Chondrocyte (in vitro differentiated cells): ENCODE measurements at regions not wholly inside any gene's neighbourhood (a gene's known extent, or its start where the extent isn't known, plus 50 kb on each side); places are given as distances from the start of the nearest gene placed in this dataset.

Experiments
- DNase-seq: peaks from one replicate; pipeline ENCODE4 v3.0.0; 2021; ENCODE audit warnings: mixed read lengths, low spot score
- H3K27ac Mint-ChIP-seq: one replicate; pipeline ENCODE4 v1.8.0; 2021; ENCODE audit warnings: mild to moderate bottlenecking, moderate library complexity, mixed read lengths; ENCODE audit not compliant: unreplicated experiment
- H3K27me3 Mint-ChIP-seq: 2 replicates; pipeline ENCODE4 v1.8.0; 2021; ENCODE audit warnings: low read depth, mixed read lengths
- H3K36me3 Mint-ChIP-seq: 2 replicates; pipeline ENCODE4 v1.8.0; 2021; ENCODE audit warnings: low read depth, mixed read lengths
- H3K4me1 Mint-ChIP-seq: 2 replicates; pipeline ENCODE4 v1.8.0; 2021; ENCODE audit warnings: low read depth, mild to moderate bottlenecking, mixed read lengths
- H3K4me3 Mint-ChIP-seq: one replicate; pipeline ENCODE4 v1.8.0; 2021; ENCODE audit warnings: mild to moderate bottlenecking, moderate library complexity, mixed read lengths; ENCODE audit not compliant: unreplicated experiment
- H3K9me3 Mint-ChIP-seq: 2 replicates; pipeline ENCODE4 v1.8.0; 2021; ENCODE audit warnings: low read depth, mixed read lengths
- TF ChIP-seq, protein P1 (sequence below): fragments of 200-600 bp; sonication (generic); IDR thresholded peaks from 2 replicates; pipeline ENCODE4 v1.5.0; 2021; ENCODE audit warnings: antibody characterized with exemption, mild to moderate bottlenecking, moderate library complexity

DNA sequence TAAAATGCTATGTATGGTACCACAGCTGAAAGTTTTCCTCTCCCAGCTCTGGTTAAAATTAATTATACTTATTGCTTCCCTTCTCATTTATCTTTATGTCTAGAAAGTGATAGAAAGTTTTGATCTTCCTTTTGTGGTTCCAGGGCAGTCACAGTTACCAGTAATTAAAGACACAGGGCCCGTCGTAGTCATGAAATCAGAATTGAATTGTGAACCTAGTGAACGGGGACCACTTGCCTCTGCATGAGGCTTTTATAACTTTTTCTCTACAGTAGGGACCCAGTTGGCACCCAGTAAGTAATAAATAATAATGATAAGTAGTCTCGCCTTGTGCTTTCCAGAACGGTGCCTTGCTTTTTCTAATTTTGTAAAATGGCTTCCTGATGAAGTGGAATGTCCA, 231.7 kb upstream of the SATB1 start:
- peaks cover 2% of the 10 kb centered on the region for H3K27me3 Mint-ChIP-seq
- H3K4me3 Mint-ChIP-seq, result no peak overlapping the region
- H3K27ac Mint-ChIP-seq, result no peak overlapping the region
- H3K9me3 Mint-ChIP-seq, result no peaks in the 10 kb centered on the region
- no peak for DNase-seq
- TF ChIP-seq, protein P1, sequence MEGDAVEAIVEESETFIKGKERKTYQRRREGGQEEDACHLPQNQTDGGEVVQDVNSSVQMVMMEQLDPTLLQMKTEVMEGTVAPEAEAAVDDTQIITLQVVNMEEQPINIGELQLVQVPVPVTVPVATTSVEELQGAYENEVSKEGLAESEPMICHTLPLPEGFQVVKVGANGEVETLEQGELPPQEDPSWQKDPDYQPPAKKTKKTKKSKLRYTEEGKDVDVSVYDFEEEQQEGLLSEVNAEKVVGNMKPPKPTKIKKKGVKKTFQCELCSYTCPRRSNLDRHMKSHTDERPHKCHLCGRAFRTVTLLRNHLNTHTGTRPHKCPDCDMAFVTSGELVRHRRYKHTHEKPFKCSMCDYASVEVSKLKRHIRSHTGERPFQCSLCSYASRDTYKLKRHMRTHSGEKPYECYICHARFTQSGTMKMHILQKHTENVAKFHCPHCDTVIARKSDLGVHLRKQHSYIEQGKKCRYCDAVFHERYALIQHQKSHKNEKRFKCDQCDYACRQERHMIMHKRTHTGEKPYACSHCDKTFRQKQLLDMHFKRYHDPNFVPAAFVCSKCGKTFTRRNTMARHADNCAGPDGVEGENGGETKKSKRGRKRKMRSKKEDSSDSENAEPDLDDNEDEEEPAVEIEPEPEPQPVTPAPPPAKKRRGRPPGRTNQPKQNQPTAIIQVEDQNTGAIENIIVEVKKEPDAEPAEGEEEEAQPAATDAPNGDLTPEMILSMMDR, result no peak
- no peaks in the 10 kb centered on the region for H3K4me1 Mint-ChIP-seq
- no peaks in the 10 kb centered on the region for H3K36me3 Mint-ChIP-seq

DNA sequence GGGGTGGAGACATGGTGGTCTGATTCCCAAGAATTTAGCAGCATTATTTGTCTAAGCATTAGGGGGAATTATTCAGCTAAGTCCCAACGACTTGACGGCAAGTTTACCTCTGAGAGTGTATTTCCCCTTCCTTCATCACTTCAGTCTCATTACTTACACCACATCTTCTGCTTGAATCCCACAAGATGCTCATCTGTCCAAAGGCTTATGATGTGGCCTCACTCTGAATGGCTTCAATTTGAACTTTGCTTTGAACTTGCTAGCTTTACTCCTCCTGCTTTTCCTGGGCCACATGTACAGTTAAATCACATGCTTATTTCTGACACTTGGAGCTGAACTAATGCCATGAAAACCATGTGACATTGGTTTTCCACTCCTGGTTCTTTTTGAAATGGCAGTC, 231.3 kb upstream of the SATB1 start:
- no peak for DNase-seq
- Mint-ChIP-seq H3K4me3 (no peak overlapping the region), H3K27ac (no peak overlapping the region), H3K4me1 (no peaks in the 10 kb centered on the region), H3K9me3 (no peaks in the 10 kb centered on the region), H3K27me3 (peaks cover 2% of the 10 kb centered on the region), H3K36me3 (no peaks in the 10 kb centered on the region)
- TF ChIP-seq, protein P1, result no peak

DNA sequence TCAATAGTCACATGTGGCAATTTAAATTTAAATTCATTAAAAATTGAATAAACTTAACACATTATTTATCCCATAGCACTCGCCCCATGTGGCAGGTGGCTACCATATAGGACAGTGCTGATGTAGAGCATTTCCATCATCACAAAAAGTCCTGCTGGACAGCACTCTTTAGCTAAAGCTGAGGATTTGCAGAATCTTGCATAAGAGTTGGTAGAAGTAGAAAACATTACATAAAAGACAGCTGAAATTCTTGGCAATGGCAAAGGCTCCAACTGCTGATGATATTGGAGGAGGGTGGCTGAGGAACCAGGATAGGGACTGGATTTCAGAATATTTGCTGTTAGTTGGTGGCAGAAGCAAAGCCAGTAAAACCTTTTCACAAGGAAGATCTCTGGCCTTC, 230.7 kb upstream of the SATB1 start:
- Mint-ChIP-seq H3K9me3 (no peaks in the 10 kb centered on the region), H3K36me3 (no peaks in the 10 kb centered on the region), H3K27me3 (peaks cover 2% of the 10 kb centered on the region), H3K4me1 (no peaks in the 10 kb centered on the region), H3K27ac (no peak overlapping the region), H3K4me3 (no peak overlapping the region)
- TF ChIP-seq, protein P1, result no peak
- no peak for DNase-seq

DNA sequence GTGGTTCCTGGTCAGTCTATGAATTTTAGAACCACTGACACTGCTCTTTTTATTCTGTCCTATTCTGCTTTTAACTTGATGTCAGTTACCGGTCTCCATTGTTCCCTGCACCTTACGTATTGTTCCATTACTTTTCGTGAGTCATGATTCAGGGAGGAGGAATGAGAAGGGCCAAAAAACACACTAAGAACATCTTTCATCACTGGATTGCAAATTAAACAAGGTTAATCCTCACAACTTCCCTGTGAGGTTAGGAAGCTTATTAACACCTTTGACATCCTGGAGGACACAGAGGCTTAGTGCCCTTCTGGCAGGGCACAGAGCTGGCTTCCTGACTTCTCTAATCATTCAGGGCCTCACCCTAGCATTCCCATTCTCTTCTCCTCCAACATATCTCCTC, 227.6 kb upstream of the SATB1 start:
- TF ChIP-seq, protein P1, result no peak
- Mint-ChIP-seq H3K4me3 (no peak overlapping the region), H3K27me3 (peaks cover 6% of the 10 kb centered on the region), H3K27ac (no peak overlapping the region), H3K9me3 (no peaks in the 10 kb centered on the region), H3K36me3 (no peaks in the 10 kb centered on the region), H3K4me1 (no peaks in the 10 kb centered on the region)
- DNase-seq, result no peak

DNA sequence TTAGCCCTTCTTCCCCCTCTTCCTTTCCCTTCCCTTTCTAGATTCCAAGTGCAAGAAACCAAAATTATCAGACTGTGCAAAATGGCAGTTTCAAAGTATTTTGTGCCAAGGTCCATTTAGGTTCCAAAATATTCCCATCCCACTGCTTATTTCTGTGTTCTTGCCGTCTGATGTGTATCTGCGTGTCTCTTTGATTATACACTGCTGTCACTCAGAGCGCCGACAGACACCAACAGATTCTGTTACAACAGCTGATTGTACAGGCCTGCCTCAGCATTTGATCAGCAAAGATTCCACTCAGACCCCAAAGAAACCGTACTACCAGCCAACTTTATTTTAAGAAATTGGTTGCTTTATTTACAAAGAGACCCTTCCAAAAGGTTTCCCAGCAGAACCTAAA, 225.6 kb upstream of the SATB1 start:
- no peak overlapping the region for H3K4me3 Mint-ChIP-seq
- no peaks in the 10 kb centered on the region for H3K4me1 Mint-ChIP-seq
- H3K36me3 Mint-ChIP-seq, result no peaks in the 10 kb centered on the region
- TF ChIP-seq, protein P1, result no peak
- peaks cover 11% of the 10 kb centered on the region for H3K27me3 Mint-ChIP-seq
- no peak for DNase-seq
- H3K9me3 Mint-ChIP-seq, result no peaks in the 10 kb centered on the region
- no peak overlapping the region for H3K27ac Mint-ChIP-seq
